Stimulated activated CD8-positive, alpha-beta memory T cell treated with anti-CD3 and anti-CD28 coated beads, Interleukin-4, amount 100 ng/mL, for 4 hours (primary cell): ENCODE measurements at regions not wholly inside any gene's neighbourhood (a gene's known extent, or its start where the extent isn't known, plus 50 kb on each side); places are given as distances from the start of the nearest gene placed in this dataset.
"Not testable (repeated sequence)": the region's sequence is repeated elsewhere in the genome, so short reads cannot be mapped to it uniquely, and the experiment has no call there.

ENCODE experiments used
- DNase-seq, 2 donors: peaks; one replicate each; pipeline ENCODE4 v3.0.0-alpha.2; 2020; ENCODE audit warnings: low read depth in 2 of 2, low spot score in 1 of 2

- no peak for DNase-seq
Observed at GRCh38 chr12:114504311-114504710, 98.4 kb upstream of the TBX5 start.

GRCh38 chr12:114501474-114501807, 95.5 kb upstream of the TBX5 start:
- no peak for DNase-seq

GRCh38 chr12:114500775-114501473, 95.0 kb upstream of the TBX5 start:
- no peak for DNase-seq

GRCh38 chr12:114500131-114500530, 94.2 kb upstream of the TBX5 start:
- no peak for DNase-seq

- DNase-seq = no peak
Observed at GRCh38 chr12:114499338-114499737, 93.4 kb upstream of the TBX5 start.

- DNase-seq = no peak
Observed at GRCh38 chr12:114491916-114492315, 86.0 kb upstream of the TBX5 start.

- not testable (repeated sequence) for DNase-seq
Observed at GRCh38 chr12:114484822-114485459, 79.0 kb upstream of the TBX5 start.

GRCh38 chr12:114483996-114484395, 78.1 kb upstream of the TBX5 start:
- DNase-seq = no peak

- no peak for DNase-seq
Observed at GRCh38 chr12:114481200-114481535, 75.2 kb upstream of the TBX5 start.

- DNase-seq = no peak
Observed at GRCh38 chr12:114480337-114481199, 74.6 kb upstream of the TBX5 start.

- no peak for DNase-seq
Observed at GRCh38 chr12:114479831-114480230, 73.9 kb upstream of the TBX5 start.

- DNase-seq = no peak
Observed at GRCh38 chr12:114478865-114479264, 72.9 kb upstream of the TBX5 start.

GRCh38 chr12:114477989-114478395, 72.0 kb upstream of the TBX5 start:
- DNase-seq = no peak

GRCh38 chr12:114476159-114476558, 70.2 kb upstream of the TBX5 start:
- no peak for DNase-seq

- DNase-seq = no peak
Observed at GRCh38 chr12:114473717-114474116, 67.8 kb upstream of the TBX5 start.

- DNase-seq = no peak
Observed at GRCh38 chr12:114473018-114473417, 67.1 kb upstream of the TBX5 start.

- DNase-seq = no peak
Observed at GRCh38 chr12:114457620-114458019, 51.7 kb upstream of the TBX5 start.
